ENCODE measurements at regions not wholly inside any gene's neighbourhood (a gene's known extent, or its start where the extent isn't known, plus 50 kb on each side); places are given as distances from the start of the nearest gene placed in this dataset.

- TF ChIP-seq CTCF (IDR thresholded peaks at IDR 0.05) = no peak
- TF ChIP-seq POLR2A (IDR thresholded peaks at IDR 0.05) = no peak
- Histone ChIP-seq H3K27ac (peak overlapping the region in 2 of 4 donors; percentile 1 to 50), H3K9me3 (no peaks in the 10 kb centered on the region), H3K4me3 (no peak overlapping the region), H3K27me3 (no peaks in the 10 kb centered on the region), H3K36me3 (replicated peaks in 1 of 2; ENCODE audit: insufficient read depth in 1 of 2, low read depth in 2 of 2) (no peaks in the 10 kb centered on the region), H3K4me1 (no peaks in the 10 kb centered on the region)
- ATAC-seq (no peak), DNase-seq (no peak)
- WGBS, 2 donors = 26 to 32% methylated on average over 5 of the region's 5 CpGs
- intact Hi-C loops (cut with DNase I) = no loop called here
Measured at GRCh38 chr12:59459966-59460660, 135.7 kb upstream of the SLC16A7 start.

- ATAC-seq (no peak), DNase-seq (no peak)
- no peaks in the 10 kb centered on the region for H3K27me3 ChIP-seq
- intact Hi-C loops (cut with DNase I) = no loop called here
- H3K9me3 ChIP-seq = no peaks in the 10 kb centered on the region
- peaks cover 5% of the 10 kb centered on the region for H3K4me1 ChIP-seq
- no peak overlapping the region for H3K27ac ChIP-seq
- TF ChIP-seq CTCF (IDR thresholded peaks at IDR 0.05) (no peak), POLR2A (IDR thresholded peaks at IDR 0.05) (no peak)
- no peaks in the 10 kb centered on the region for H3K36me3 ChIP-seq (replicated peaks in 1 of 2; ENCODE audit: insufficient read depth in 1 of 2, low read depth in 2 of 2)
- H3K4me3 ChIP-seq = no peak overlapping the region
Measured at GRCh38 chr12:59453475-59453874, 142.4 kb upstream of the SLC16A7 start.

GRCh38 chr12:59452746-59453145 is 143.1 kb upstream of the SLC16A7 start:
- no peaks in the 10 kb centered on the region for H3K9me3 ChIP-seq
- intact Hi-C loops (cut with DNase I) = no loop called here
- H3K4me1 ChIP-seq = peaks cover 5% of the 10 kb centered on the region
- WGBS, 2 donors = 39 to 45% methylated on average over 2 of the region's 2 CpGs
- TF ChIP-seq CTCF (IDR thresholded peaks at IDR 0.05) (no peak), POLR2A (IDR thresholded peaks at IDR 0.05) (no peak)
- H3K27me3 ChIP-seq = no peaks in the 10 kb centered on the region
- ATAC-seq (no peak), DNase-seq (no peak)
- H3K36me3 ChIP-seq (replicated peaks in 1 of 2; ENCODE audit: insufficient read depth in 1 of 2, low read depth in 2 of 2) = no peaks in the 10 kb centered on the region
- no peak overlapping the region for H3K4me3 ChIP-seq
- peak overlapping the region in 2 of 4 donors; percentile 36 to 47 for H3K27ac ChIP-seq

GRCh38 chr12:59452259-59452658 is 143.6 kb upstream of the SLC16A7 start:
- Histone ChIP-seq H3K9me3 (no peaks in the 10 kb centered on the region), H3K4me3 (no peak overlapping the region), H3K27me3 (no peaks in the 10 kb centered on the region), H3K27ac (peak overlapping the region in 2 of 4 donors; percentile 36 to 47), H3K4me1 (peaks cover 5% of the 10 kb centered on the region), H3K36me3 (replicated peaks in 1 of 2; ENCODE audit: insufficient read depth in 1 of 2, low read depth in 2 of 2) (no peaks in the 10 kb centered on the region)
- TF ChIP-seq CTCF (IDR thresholded peaks at IDR 0.05) (no peak), POLR2A (IDR thresholded peaks at IDR 0.05) (no peak)
- peak; percentile 86 for ATAC-seq
- DNase-seq = peak in 2 of 4 donors; percentile 14 to 17
- 42 to 50% methylated on average over 1 of the region's 1 CpG for WGBS, 2 donors
- intact Hi-C loops (cut with DNase I) = no loop called here

- Histone ChIP-seq H3K27ac (no peak overlapping the region), H3K4me3 (no peak overlapping the region), H3K27me3 (no peaks in the 10 kb centered on the region), H3K36me3 (replicated peaks in 1 of 2; ENCODE audit: insufficient read depth in 1 of 2, low read depth in 2 of 2) (no peaks in the 10 kb centered on the region), H3K9me3 (no peaks in the 10 kb centered on the region), H3K4me1 (no peaks in the 10 kb centered on the region)
- TF ChIP-seq POLR2A (IDR thresholded peaks at IDR 0.05) = no peak
- no peak for TF ChIP-seq CTCF (IDR thresholded peaks at IDR 0.05)
- DNase-seq = no peak
- intact Hi-C loops (cut with DNase I) = no loop called here
- WGBS, 2 donors = 53 to 73% methylated on average over 3 of the region's 3 CpGs
- no peak for ATAC-seq
Measured at GRCh38 chr12:59446116-59446515, 149.7 kb upstream of the SLC16A7 start.
